Activated CD8-positive, alpha-beta T cell treated with anti-CD3 and anti-CD28 coated beads for 36 hours (primary cell): ENCODE measurements at regions not wholly inside any gene's neighbourhood (a gene's known extent, or its start where the extent isn't known, plus 50 kb on each side); places are given as distances from the start of the nearest gene placed in this dataset.
"Not testable (repeated sequence)": the region's sequence is repeated elsewhere in the genome, so short reads cannot be mapped to it uniquely, and the experiment has no call there.

Source experiments
- ATAC-seq: fragments of 200-7000 bp; cut with Tn5 transposase; one replicate; pipeline ENCODE4 v1.10.0; 2021; ENCODE audit warnings: mild to moderate bottlenecking, moderate library complexity
- CTCF ChIA-PET: fragments of 350-600 bp; sonication (Branson Sonifier 250); formaldehyde crosslinking; loops from one replicate; lab custom pipeline; 2021; ENCODE audit warnings: antibody characterized with exemption; lab: Charles Lee
- POLR2A ChIA-PET: fragments of 350-600 bp; sonication (Branson Sonifier 250); formaldehyde crosslinking; loops from one replicate; lab custom pipeline; 2021; ENCODE audit warnings: antibody characterized with exemption; lab: Charles Lee
- DNase-seq: peaks from one replicate; pipeline ENCODE4 v3.0.0-alpha.2; 2020
- H3K27ac Mint-ChIP-seq: one replicate; pipeline ENCODE4 v1.8.0; 2021; ENCODE audit warnings: mild to moderate bottlenecking, mixed read lengths
- H3K27me3 Mint-ChIP-seq: one replicate; pipeline ENCODE4 v1.8.0; 2021; ENCODE audit warnings: mixed read lengths
- H3K36me3 Mint-ChIP-seq: one replicate; pipeline ENCODE4 v1.8.0; 2021; ENCODE audit warnings: low read depth, mixed read lengths
- H3K4me1 Mint-ChIP-seq: one replicate; pipeline ENCODE4 v1.8.0; 2021; ENCODE audit warnings: low read depth, mixed read lengths
- H3K4me3 Mint-ChIP-seq: one replicate; pipeline ENCODE4 v1.8.0; 2021; ENCODE audit warnings: mild to moderate bottlenecking, moderate library complexity, mixed read lengths
- H3K9me3 Mint-ChIP-seq: one replicate; pipeline ENCODE4 v1.8.0; 2021; ENCODE audit warnings: mixed read lengths
- intact Hi-C: fragments of 100-400 bp; cut with micrococcal nuclease; formaldehyde crosslinking; loops from one replicate; pipeline ENCODE4 v1.10.0; 2022
- TF ChIP-seq, protein P1 (sequence below): fragments of 200-600 bp; IDR thresholded peaks from one replicate; pipeline ENCODE4 v1.8.0; 2022; ENCODE audit warnings: antibody characterized with exemption, mild to moderate bottlenecking

DNA sequence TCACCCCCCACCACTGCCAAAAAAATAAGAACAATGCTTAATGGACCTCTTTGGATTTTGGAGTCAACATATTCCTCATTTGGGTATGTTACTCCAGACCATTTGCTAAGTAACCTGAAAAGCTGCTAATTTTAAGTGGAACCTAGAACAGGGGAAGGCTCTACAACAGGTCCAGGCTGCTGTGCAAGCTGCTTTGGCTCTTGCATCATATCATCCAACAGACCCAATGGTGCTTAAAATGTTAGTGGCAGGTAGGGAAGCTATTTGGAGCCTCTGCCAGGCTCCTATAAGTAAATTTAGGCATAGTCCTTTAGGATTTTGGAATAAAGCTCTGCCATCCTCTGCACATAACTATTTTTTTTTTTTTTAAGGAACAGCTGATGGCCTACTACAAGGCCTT, 132.2 kb upstream of the PMCH start:
- Mint-ChIP-seq H3K4me1 (no peaks in the 10 kb centered on the region), H3K27ac (no peak overlapping the region), H3K9me3 (peaks cover 2% of the 10 kb centered on the region), H3K4me3 (no peak overlapping the region), H3K27me3 (peaks cover 10% of the 10 kb centered on the region), H3K36me3 (no peaks in the 10 kb centered on the region)
- intact Hi-C loops: no loop called here
- POLR2A ChIA-PET: no interaction called here
- TF ChIP-seq, protein P1, sequence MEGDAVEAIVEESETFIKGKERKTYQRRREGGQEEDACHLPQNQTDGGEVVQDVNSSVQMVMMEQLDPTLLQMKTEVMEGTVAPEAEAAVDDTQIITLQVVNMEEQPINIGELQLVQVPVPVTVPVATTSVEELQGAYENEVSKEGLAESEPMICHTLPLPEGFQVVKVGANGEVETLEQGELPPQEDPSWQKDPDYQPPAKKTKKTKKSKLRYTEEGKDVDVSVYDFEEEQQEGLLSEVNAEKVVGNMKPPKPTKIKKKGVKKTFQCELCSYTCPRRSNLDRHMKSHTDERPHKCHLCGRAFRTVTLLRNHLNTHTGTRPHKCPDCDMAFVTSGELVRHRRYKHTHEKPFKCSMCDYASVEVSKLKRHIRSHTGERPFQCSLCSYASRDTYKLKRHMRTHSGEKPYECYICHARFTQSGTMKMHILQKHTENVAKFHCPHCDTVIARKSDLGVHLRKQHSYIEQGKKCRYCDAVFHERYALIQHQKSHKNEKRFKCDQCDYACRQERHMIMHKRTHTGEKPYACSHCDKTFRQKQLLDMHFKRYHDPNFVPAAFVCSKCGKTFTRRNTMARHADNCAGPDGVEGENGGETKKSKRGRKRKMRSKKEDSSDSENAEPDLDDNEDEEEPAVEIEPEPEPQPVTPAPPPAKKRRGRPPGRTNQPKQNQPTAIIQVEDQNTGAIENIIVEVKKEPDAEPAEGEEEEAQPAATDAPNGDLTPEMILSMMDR: no peak
- CTCF ChIA-PET: no interaction called here
- ATAC-seq: no peak
- DNase-seq: no peak

DNA sequence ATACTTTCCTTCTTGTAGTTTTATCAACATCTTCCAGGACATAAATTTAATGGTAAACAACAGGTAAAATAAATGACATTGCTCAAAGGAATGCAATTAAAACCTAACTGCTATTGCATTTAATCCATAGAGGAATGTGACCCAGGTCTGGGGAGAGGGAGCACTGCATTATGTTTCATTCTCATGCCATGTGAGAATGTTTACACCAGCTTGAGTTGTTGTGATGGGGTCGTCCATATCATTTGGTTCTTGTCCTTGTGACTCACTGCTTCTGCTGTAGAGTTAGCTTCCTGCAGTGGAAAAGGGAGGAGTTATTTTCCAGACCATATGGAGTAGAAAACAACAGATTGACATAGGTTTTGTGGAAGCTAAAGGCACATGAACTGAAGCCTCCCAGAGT, 129.3 kb upstream of the PMCH start:
- H3K27me3 Mint-ChIP-seq: peaks cover 10% of the 10 kb centered on the region
- ChIA-PET CTCF (no interaction called here), POLR2A (no interaction called here)
- TF ChIP-seq, protein P1: no peak
- ATAC-seq (no peak), DNase-seq (no peak)
- intact Hi-C loops: no loop called here
- H3K4me1 Mint-ChIP-seq: no peaks in the 10 kb centered on the region
- peaks cover 2% of the 10 kb centered on the region for H3K9me3 Mint-ChIP-seq
- H3K27ac Mint-ChIP-seq: no peak overlapping the region
- H3K4me3 Mint-ChIP-seq: no peak overlapping the region
- no peaks in the 10 kb centered on the region for H3K36me3 Mint-ChIP-seq

DNA sequence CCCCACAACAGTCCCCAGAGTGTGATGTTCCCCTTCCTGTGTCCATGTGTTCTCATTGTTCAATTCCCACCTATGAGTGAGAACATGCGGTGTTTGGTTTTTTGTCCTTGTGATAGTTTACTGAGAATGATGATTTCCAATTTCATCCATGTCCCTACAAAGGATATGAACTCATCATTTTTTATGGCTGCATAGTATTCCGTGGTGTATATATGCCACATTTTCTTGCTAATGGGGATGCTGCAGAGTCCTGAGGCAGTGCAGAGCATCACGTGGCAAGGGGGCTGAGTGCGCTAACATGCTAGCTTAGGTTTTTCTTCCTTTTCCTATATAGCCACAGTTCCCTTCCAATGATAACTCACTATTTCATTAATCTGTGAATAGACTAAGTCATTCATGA, 127.5 kb upstream of the PMCH start:
- H3K4me1 Mint-ChIP-seq, CTCF ChIA-PET, DNase-seq, H3K27ac Mint-ChIP-seq, intact Hi-C loops, H3K36me3 Mint-ChIP-seq, POLR2A ChIA-PET, H3K4me3 Mint-ChIP-seq, ATAC-seq, H3K9me3 Mint-ChIP-seq: not testable (repeated sequence)
- H3K27me3 Mint-ChIP-seq: peaks cover 16% of the 10 kb centered on the region

DNA sequence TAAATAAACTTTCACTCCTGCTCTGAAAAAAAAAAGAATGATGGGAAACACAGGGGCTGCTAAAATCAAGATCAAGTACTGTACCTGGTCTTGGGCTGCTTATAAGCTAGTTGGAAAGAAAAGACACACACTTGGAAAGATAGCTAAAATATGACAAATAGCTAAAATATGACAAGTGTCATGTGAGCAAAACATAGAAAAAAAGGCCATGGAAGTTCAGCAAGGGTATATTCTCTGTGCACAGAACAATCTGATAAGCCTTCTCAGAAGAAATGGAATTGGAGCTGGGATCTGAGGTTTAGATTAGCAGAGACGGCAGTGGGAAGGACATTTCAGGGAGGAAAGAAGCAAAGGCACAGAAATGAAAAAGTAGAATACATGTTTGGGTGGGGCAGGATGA, 126.2 kb upstream of the PMCH start:
- Mint-ChIP-seq H3K4me1 (no peaks in the 10 kb centered on the region), H3K9me3 (peaks cover 5% of the 10 kb centered on the region), H3K4me3 (no peak overlapping the region), H3K27me3 (peaks cover 16% of the 10 kb centered on the region), H3K27ac (no peak overlapping the region), H3K36me3 (no peaks in the 10 kb centered on the region)
- TF ChIP-seq, protein P1: no peak
- ChIA-PET CTCF (no interaction called here), POLR2A (no interaction called here)
- ATAC-seq (no peak), DNase-seq (no peak)
- intact Hi-C loops: no loop called here

DNA sequence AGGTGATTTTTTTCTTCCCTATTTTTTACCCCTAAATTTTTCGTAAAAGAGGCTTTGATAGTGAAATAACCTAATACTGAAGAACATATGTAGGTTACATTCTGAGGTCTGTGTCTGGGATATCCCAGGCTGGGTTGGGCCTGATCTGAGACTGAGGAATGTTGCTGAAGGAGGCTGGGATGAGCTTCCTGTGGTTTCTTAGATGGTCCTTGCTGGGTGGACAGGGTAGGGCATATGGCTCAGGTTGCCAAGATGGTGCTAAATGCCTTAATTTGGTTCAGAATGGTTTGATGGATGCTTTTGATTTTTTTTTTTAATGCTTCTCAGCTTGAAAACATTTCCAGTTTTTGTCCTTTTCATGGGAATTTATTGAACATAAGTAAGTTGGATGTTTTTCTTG, 124.6 kb upstream of the PMCH start:
- TF ChIP-seq, protein P1: no peak
- POLR2A ChIA-PET: interaction anchor here (0.7 kb wide), 1 partner anchor 192 kb away, joined by 3 read pairs; no protein-coding TSS in a partner anchor
- intact Hi-C loops: no loop called here
- no peak overlapping the region for H3K27ac Mint-ChIP-seq
- H3K36me3 Mint-ChIP-seq: no peaks in the 10 kb centered on the region
- peaks cover 5% of the 10 kb centered on the region for H3K9me3 Mint-ChIP-seq
- peaks cover 14% of the 10 kb centered on the region for H3K27me3 Mint-ChIP-seq
- ATAC-seq (no peak), DNase-seq (no peak)
- CTCF ChIA-PET: no interaction called here
- H3K4me1 Mint-ChIP-seq: no peaks in the 10 kb centered on the region
- no peak overlapping the region for H3K4me3 Mint-ChIP-seq
